Smooth muscle cell (in vitro differentiated cells): ENCODE measurements at regions not wholly inside any gene's neighbourhood (a gene's known extent, or its start where the extent isn't known, plus 50 kb on each side); places are given as distances from the start of the nearest gene placed in this dataset.

Source experiments
- DNase-seq: peaks from one replicate; lab custom pipeline; 2025; ENCODE audit not compliant: unreplicated experiment; lab: John Stamatoyannopoulos, UW
- H2AFZ ChIP-seq: fragments of 200-600 bp; sonication (generic); 2 replicates; pipeline ENCODE4 v1.6.0; 2016; ENCODE audit warnings: antibody characterized with exemption, low read depth, mild to moderate bottlenecking
- H3F3A ChIP-seq: fragments of 200-600 bp; sonication (generic); 2 replicates; pipeline ENCODE4 v1.6.0; 2017; ENCODE audit warnings: antibody characterized with exemption, low read depth
- H3K27ac ChIP-seq: fragments of 200-600 bp; sonication (generic); 2 replicates; pipeline ENCODE4 v1.5.1; 2016; ENCODE audit warnings: low read depth, mild to moderate bottlenecking
- H3K27me3 ChIP-seq: fragments of 200-600 bp; sonication (generic); 2 replicates; pipeline ENCODE4 v1.6.1; 2016; ENCODE audit warnings: low read depth, mild to moderate bottlenecking
- H3K36me3 ChIP-seq: fragments of 200-600 bp; sonication (generic); 2 replicates; pipeline ENCODE4 v1.5.1; 2016; ENCODE audit warnings: low read depth
- H3K4me1 ChIP-seq: fragments of 200-600 bp; sonication (generic); 2 replicates; pipeline ENCODE4 v1.5.1; 2016; ENCODE audit warnings: low read depth
- H3K4me2 ChIP-seq: fragments of 200-600 bp; sonication (generic); 2 replicates; pipeline ENCODE4 v1.6.0; 2016; ENCODE audit warnings: mild to moderate bottlenecking
- H3K4me3 ChIP-seq: fragments of 200-600 bp; sonication (generic); 2 replicates; pipeline ENCODE4 v1.5.1; 2016; ENCODE audit warnings: mild to moderate bottlenecking
- H3K79me2 ChIP-seq: fragments of 200-600 bp; sonication (generic); 2 replicates; pipeline ENCODE4 v1.6.0; 2016; ENCODE audit warnings: low read depth, mild to moderate bottlenecking
- H3K9ac ChIP-seq: fragments of 200-600 bp; sonication (generic); 2 replicates; pipeline ENCODE4 v1.6.0; 2016; ENCODE audit warnings: low read depth
- H3K9me3 ChIP-seq: fragments of 200-600 bp; sonication (generic); replicated peaks from 2 replicates; pipeline ENCODE4 v1.5.1; 2016; ENCODE audit warnings: low read depth
- H4K20me1 ChIP-seq: fragments of 200-600 bp; sonication (generic); 2 replicates; pipeline ENCODE4 v1.6.0; 2016; ENCODE audit warnings: low read depth
- CTCF ChIP-seq: fragments of 200-600 bp; sonication (generic); IDR thresholded peaks from 2 replicates; pipeline ENCODE4 v1.5.1; 2017; ENCODE audit warnings: borderline replicate concordance, mild to moderate bottlenecking, antibody characterized with exemption; ENCODE audit not compliant: insufficient read depth, poor library complexity, severe bottlenecking
- WGBS: methylation state at CpG from one replicate; pipeline ENCODE4 v1.1.7; 2016; ENCODE audit warnings: low lambda C conversion rate; 5-methylcytosine and 5-hydroxymethylcytosine counted together

GRCh38 chr2:41859615-41860514 is 188.0 kb upstream of the PKDCC start:
- Histone ChIP-seq H3K27ac (no peak overlapping the region), H2AFZ (no peak overlapping the region)
- WGBS = 66% methylated on average over 9 of the region's 9 CpGs

GRCh38 chr2:41863062-41863461 is 184.8 kb upstream of the PKDCC start:
- WGBS = 87% methylated on average over 2 of the region's 2 CpGs
- Histone ChIP-seq H3K79me2 (no peaks in the 10 kb centered on the region), H3K36me3 (no peaks in the 10 kb centered on the region), H3F3A (no peaks in the 10 kb centered on the region), H4K20me1 (no peaks in the 10 kb centered on the region), H3K9ac (no peak overlapping the region), H3K9me3 (no peaks in the 10 kb centered on the region), H3K4me3 (no peak overlapping the region), H2AFZ (no peak overlapping the region), H3K4me1 (no peaks in the 10 kb centered on the region), H3K27ac (no peak overlapping the region), H3K4me2 (no peak overlapping the region), H3K27me3 (no peaks in the 10 kb centered on the region)
- DNase-seq = no peak
- no peak for TF ChIP-seq CTCF

More at GRCh38 chr2:41859615-41860514, 188.0 kb upstream of the PKDCC start:
- H3K79me2 ChIP-seq = no peaks in the 10 kb centered on the region
- no peaks in the 10 kb centered on the region for H3F3A ChIP-seq
- H4K20me1 ChIP-seq = no peaks in the 10 kb centered on the region
- no peaks in the 10 kb centered on the region for H3K36me3 ChIP-seq
- DNase-seq = no peak
- H3K9me3 ChIP-seq = no peaks in the 10 kb centered on the region
- H3K4me1 ChIP-seq = no peaks in the 10 kb centered on the region
- H3K27me3 ChIP-seq = no peaks in the 10 kb centered on the region
- H3K4me3 ChIP-seq = no peak overlapping the region
- TF ChIP-seq CTCF = no peak
- no peak overlapping the region for H3K4me2 ChIP-seq
- H3K9ac ChIP-seq = no peak overlapping the region

- Histone ChIP-seq H3K4me3 (no peak overlapping the region), H3K4me1 (no peaks in the 10 kb centered on the region), H3K27ac (no peak overlapping the region), H2AFZ (no peak overlapping the region), H3F3A (no peaks in the 10 kb centered on the region), H4K20me1 (no peaks in the 10 kb centered on the region), H3K79me2 (no peaks in the 10 kb centered on the region), H3K27me3 (no peaks in the 10 kb centered on the region), H3K4me2 (no peak overlapping the region), H3K36me3 (no peaks in the 10 kb centered on the region), H3K9ac (no peak overlapping the region), H3K9me3 (no peaks in the 10 kb centered on the region)
- no peak for DNase-seq
- no peak for TF ChIP-seq CTCF
- WGBS = 66% methylated on average over 3 of the region's 3 CpGs
These were observed 182.6 kb upstream of the PKDCC start for GRCh38 chr2:41865263-41865662.

- no peaks in the 10 kb centered on the region for H3K9me3 ChIP-seq
- H3K79me2 ChIP-seq = no peaks in the 10 kb centered on the region
- peak overlapping the region; percentile 10 for H2AFZ ChIP-seq
- no peaks in the 10 kb centered on the region for H3K4me1 ChIP-seq
- peaks cover 6% of the 10 kb centered on the region for H3F3A ChIP-seq
- H4K20me1 ChIP-seq = no peaks in the 10 kb centered on the region
- DNase-seq = no peak
- H3K4me3 ChIP-seq = no peak overlapping the region
- 85% methylated on average over 3 of the region's 3 CpGs for WGBS
- H3K36me3 ChIP-seq = no peaks in the 10 kb centered on the region
- H3K27me3 ChIP-seq = no peaks in the 10 kb centered on the region
- H3K27ac ChIP-seq = no peak overlapping the region
- no peak overlapping the region for H3K4me2 ChIP-seq
- H3K9ac ChIP-seq = no peak overlapping the region
- no peak for TF ChIP-seq CTCF
These were observed 180.3 kb upstream of the PKDCC start for GRCh38 chr2:41867553-41867952.
